Stimulated activated CD8-positive, alpha-beta memory T cell treated with anti-CD3 and anti-CD28 coated beads, Interleukin-15, amount 100 ng/mL, for 4 hours (primary cell): ENCODE measurements at regions not wholly inside any gene's neighbourhood (a gene's known extent, or its start where the extent isn't known, plus 50 kb on each side); places are given as distances from the start of the nearest gene placed in this dataset.
"Not testable (repeated sequence)": the region's sequence is repeated elsewhere in the genome, so short reads cannot be mapped to it uniquely, and the experiment has no call there.

Source experiments
- DNase-seq, 2 donors: peaks; one replicate each; pipeline ENCODE4 v3.0.0-alpha.2; 2020; ENCODE audit warnings: low read depth in 2 of 2

DNA sequence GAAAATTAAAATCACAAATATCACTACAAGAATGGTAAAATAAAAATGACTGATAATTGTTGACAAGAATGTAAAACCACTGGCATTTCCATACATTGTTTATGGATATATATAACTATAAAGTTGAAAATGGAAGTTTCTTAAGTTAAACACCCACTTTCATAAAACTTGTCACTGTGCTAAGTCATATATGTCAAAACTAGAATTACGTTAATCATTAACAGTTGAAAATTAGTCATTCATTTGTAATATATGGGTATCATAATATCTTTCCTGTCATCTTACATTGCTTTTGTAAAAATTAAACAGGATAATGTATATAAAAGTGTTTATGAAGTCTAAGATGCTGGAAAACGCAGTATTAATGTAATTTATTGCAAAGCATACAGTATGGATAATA is 1398.6 kb upstream of the ALCAM start:
- DNase-seq, result no peak

DNA sequence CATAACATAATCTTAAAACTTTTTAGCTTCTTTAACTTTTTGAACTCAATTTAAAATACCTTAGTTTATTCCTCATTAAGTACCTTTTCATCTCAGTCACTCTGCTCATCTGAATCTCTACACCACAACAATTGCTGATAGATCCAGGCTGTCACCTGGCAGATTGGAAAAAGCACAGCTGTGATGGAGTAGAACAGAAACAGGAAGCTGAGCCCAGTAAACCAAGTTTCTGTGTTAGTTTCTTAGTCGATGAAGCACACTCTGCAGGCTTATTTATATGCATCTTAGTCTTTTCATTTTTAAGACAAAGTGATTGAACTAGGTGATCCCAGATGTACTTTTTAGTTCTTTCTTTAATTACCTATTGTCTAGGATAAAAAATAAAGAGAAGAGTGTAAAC is 1398.0 kb upstream of the ALCAM start:
- no peak for DNase-seq

DNA sequence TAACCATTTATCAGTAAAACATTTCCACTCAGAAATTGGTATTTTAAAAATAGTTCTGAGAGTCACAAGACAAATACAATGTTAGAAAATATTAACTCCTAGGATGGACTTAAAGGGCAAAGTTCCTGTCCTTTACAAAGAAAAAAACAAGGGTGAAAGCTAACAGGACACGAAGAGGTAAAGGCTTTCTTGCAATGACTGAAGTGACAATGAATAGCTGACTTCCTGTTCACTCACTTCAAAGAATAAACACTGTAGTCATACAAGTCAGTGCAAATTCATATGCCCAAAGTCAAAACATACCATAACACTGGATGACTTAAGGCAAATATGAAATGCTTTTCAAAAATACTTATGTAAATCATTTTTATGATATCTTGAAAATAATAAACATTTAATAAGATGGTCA is 1389.8 kb upstream of the ALCAM start:
- DNase-seq, result no peak

DNA sequence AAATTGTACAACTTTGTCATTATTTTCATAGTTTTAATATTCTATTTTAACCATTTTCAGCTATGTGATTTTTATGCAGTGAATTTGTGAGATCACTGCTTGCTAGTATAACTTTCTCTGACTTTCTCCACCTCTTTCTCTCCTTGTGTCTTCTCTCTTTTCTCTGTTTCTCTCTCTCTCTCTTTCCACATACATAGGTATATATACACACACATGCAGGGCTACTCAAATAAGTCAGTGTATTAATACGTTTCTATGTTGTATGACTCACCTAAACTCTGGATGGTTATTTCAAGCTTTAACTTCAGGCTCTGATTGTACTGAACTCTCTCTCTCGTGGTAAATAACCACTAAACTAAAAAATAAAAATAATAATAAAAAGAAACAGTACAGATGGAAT is 1389.3 kb upstream of the ALCAM start:
- no peak for DNase-seq

DNA sequence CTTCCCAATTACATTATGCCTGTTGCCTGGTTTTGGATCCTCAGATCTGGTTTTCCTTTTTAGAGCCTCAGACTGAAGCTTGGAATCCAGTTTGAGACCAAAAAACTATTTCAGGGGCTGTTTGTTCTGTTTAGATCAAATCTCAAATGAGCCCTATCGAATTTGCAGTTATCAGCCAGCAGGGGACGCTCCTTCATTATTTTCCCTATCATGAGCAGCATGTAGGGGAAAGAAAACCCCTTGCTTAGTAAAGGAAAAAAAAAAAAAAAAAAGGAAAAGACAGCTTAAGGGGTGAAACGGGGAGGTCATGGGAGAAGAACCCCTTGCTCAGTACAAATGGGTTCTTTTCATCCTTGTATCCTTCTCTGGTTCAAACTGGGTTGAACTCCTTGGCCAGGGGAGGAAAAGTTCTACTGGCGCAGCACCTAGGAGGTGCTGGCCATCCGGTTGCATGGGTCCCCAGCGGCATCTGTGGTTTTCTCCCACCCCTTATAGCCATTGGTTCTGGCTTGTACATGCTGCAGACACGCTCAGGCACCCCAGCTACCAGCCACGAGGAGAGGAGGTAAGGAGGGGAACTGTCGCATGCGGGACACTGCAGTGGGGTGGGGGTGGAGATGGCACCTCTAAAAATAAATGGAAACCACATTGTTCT is 1375.1 kb upstream of the ALCAM start:
- DNase-seq, result no peak

DNA sequence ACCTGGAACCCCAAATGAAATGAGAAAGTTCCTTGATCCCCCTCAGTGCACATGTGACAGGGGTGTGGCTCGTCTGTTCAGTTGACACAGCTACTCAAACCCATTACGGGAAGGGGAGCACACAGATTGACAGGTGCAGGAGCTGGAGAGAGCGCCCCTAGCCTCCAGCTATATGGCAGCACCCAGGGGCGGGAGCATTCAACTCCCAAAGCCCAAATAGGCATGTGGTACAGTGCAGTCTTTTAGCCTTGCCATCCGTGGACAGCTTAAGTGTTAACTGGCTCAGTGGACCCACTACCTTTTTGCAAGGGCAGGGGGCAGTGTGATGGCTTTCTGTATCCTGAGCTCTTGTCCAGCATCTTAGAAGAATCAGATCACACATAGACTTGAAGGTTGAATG is 1374.2 kb upstream of the ALCAM start:
- no peak for DNase-seq

DNA sequence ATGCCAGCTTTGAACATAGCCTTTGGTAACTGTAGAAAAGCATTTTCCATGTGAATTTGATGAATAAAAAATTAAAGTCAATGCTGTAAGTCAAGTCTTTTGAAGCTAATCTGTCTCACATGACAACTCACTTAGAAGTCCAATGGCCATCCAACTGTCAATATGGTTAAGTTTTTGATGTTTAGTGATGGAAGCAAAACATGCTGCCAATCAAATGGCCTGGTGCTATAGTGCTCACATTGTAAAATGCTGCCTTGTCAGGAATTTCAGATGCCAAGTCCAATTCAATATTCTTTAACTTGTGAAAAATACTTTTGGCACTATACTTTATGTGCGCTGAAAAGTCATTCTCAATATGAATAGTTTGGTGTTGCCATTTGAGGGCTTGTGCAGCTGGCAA is 1361.8 kb upstream of the ALCAM start:
- DNase-seq, result no peak

DNA sequence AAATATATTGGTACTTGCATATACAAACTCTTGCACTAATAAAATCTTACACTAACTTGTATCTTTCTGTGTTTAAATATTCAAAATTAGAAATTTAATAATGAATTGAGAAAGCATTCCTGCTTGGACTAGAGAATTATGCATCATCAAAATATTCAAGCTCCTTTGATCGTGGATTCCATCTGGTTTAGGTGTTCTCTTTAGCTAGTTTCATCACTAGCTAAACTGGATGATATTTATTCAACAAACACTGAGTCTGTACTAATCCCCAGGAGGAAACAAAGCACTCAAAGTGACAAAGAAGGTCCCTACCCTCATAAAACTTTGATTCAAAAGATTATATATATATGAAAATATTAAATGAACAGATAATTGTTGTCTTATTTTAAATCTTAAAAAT is 1360.9 kb upstream of the ALCAM start:
- no peak for DNase-seq

DNA sequence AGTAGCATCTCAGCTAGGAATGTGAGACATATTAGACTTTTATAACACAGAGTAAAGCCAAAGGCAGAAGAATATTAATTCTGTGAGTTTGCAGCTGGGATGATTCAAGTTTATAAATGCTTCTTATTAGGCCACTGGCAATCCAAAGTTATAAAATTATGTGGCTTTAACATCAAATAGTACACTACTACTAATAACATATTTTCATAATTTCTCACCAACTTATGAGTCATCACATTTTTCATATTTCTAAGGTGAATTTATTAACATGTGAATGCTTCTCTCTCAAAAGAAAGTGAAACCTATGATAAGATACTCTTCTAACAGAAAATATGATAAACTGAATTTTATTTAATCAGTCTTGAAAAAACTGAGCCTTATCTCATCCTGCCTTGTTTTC is 1348.2 kb upstream of the ALCAM start:
- DNase-seq, result no peak

DNA sequence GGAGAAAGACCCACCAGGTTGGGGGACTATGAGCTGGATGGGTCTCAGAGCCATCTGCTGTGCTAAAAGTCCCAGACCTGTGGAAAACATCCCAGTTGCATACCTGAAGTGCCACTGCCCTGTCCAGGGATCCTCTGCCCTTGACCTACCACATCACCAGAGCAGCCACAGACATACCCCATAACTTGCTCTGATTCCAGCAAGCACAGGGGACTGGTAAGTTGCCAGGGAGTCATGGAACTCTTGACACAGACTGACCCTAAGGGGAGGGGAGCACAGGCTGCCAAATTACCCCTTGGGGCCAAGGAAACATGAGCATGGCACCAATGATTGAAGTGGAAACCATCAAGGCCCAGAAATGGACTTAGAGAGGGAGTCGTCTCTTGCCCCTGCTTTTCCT is 1335.1 kb upstream of the ALCAM start:
- no peak for DNase-seq

DNA sequence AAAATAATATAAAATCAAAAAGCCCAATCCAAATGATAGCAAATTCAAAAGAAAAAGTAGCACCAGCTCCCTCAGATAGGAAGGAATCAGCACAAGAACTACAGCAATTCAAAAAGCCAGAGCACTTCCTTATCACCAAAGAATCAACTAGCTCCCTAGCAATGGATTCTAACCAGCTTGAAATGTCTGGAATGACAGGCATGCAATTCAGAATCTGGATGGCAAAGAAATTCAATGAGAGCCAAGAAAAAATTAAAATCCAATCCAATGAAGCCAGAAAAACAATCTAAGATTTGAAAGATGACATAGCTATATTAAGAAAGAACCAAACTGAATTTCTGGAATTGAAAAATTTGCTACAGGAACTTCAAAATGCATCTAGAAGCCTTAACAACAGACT is 1334.4 kb upstream of the ALCAM start:
- no peak for DNase-seq

DNA sequence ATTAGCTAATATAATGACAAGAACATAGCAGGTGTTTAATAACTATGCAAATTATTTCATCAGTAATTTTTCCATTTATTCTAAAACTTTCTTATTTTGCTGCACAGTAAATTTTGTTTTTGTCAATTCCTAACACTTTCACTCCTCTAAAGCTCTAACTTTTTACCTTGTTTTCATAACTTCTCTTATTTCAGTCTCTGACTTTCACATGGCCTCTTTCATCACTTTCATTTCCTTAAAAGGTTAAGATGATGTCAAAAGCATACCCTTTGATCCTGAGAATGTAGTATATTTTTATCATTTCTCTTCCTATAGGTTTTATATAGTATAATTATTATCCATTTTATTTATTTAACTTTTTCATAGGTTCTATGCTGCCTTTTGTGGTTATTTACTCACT is 1325.8 kb upstream of the ALCAM start:
- DNase-seq, result no peak

DNA sequence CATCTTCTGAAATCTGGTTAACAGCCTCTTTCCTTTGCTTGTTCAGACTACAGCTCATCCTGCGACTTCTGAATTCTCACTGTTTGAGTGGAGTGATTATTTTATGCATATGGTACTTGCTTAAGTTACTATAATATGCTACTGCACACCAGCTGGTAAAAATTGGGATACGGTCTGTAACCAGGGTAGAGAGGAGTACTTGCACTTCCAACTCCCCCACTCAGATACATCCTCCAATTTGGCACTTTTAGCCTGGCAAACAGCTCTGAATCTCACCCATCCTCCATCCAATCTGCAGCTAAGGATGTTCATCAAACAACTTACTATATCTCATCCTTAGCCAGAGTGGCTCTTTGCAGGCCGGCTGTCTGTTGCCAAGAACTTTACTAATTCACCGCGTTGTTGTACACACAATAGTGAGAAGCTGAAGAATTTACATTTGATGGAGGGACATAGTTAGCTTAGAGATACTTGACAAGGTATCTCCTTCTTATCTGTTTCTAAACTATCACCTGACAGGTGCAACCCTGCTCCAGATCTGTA is 1323.6 kb upstream of the ALCAM start:
- DNase-seq, result not testable (repeated sequence)

DNA sequence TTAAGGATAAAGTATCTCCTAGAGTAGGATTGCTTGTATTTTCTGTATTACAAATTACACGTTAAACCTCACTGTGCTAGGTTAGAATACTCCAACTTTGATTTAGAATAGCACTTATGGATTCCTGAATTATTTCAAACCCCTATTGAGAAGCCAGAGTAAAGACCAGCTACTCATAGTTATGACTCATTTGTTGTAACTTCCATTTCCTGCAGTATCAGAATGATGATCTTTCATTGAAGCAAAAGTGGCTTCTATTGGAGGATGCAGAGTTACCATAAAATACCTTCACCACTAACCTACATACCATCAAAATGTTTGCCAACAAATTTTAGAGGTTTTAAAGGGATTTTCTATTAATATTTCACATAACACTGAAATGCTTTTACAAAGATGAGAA is 1322.7 kb upstream of the ALCAM start:
- DNase-seq, result no peak

DNA sequence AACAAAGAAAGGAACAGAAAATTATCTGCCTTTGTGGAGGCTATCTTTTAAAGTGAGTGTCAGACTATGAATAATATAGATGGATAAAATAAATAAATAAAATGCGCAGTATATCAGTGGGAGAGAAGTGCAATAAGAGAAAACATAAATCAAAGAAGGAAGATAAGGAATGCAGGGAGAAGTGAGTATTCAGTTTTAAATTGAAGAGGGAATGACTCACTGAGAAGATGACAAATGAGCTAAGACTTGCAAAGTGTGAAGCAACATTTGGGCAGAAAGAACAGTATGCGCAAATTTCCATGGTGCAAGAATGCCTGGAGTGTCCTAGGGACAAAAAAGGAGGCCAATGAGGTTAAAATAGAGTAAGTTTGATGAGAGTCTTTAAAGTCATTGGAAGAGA is 1300.1 kb upstream of the ALCAM start:
- no peak for DNase-seq

DNA sequence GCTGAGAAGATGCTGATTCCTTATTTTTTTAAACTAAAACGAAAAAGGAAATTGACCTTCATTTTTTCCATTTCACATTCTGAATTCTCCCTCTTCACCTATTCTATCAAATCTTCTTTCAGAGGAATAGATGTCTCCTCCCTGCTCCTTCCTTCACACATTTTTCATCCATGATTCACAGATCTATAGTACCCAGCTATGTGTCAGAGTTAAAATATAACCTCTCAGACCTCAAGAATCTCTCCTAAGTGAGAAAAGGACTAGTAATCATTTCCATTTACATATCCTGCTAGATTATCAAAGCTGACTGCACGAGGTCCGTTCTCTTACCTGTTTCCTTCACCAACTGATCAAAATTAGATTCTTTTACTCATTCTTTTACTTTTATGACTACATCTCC is 1297.6 kb upstream of the ALCAM start:
- no peak for DNase-seq

DNA sequence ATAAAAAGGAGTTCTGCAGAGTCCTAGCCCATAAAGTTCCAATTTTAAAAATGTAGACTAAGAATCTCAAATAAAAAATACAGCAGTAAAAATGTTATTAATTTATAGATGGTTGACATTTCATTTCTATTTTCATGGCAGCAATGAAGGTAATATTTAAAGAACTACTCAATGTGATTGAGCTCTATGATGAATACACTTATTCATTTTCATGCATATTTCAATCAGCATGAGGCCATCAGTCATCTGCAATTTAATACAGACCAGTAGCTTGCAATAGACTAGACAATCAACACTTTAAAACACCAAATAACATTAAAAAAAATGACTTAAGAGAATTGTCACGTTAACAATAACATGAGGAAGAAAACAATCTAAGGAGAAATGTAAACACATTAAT is 1295.8 kb upstream of the ALCAM start:
- DNase-seq, result no peak

DNA sequence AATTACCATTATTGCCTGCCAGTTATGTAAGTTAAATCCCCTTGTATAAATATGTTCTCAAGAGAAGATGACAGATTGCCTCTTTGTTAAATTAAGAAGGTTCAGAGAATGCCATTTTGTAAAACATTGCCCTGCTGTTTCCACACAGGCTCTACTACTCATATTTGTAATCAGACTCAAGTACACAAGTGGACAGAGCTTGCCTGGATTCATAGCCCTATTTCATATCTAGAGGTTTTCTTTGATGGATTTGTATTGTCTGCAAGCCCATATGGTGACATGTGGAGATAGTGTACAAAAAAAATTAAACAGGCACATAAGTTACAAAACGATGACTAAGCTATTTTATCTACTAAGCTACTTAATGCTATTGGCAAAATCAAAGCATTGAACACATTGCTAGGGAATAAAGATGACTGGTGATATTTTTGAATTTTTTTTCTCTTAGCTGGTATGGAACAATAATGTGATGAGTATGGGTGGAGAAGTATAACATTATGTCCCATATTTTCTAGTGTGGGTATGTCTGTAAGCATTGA is 1286.6 kb upstream of the ALCAM start:
- DNase-seq, result no peak

DNA sequence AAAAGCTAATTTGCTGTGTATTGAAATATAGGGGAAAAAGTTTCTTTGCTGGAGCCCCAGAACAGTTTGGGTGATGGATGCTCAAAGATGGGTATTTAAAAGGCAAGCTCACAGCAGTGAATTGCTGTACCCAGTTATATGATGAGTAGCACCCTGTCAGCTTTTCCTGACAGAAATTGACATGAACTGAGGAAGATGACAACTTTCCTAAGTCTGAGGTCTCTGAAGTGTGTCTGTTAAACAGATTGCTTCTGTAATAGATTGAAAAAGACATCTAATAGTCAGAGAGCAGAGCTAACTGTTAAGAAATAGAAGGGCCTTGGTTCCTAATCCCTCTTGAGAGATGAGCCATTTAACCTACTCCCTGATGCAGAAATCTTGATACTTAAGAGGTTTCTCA is 1278.0 kb upstream of the ALCAM start:
- no peak for DNase-seq

DNA sequence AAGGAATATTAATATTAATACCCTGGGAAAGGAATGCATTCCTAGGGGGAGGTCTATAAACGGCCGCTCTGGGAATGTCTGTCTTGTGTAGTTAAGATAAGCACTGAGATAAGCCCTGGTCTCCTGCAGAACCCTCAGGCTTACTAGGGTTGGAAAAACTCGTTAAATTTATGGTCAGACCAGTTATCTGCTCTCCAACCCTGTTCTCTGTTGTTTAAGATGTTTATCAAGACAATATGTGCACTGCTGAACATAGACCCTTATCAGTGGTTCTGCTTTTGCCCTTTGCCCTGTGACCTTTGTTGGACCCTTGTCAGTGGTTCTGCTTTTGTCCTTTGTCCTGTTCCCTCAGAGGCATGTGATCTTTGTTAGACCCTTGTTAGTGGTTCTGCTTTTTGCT is 1276.7 kb upstream of the ALCAM start:
- not testable (repeated sequence) for DNase-seq

DNA sequence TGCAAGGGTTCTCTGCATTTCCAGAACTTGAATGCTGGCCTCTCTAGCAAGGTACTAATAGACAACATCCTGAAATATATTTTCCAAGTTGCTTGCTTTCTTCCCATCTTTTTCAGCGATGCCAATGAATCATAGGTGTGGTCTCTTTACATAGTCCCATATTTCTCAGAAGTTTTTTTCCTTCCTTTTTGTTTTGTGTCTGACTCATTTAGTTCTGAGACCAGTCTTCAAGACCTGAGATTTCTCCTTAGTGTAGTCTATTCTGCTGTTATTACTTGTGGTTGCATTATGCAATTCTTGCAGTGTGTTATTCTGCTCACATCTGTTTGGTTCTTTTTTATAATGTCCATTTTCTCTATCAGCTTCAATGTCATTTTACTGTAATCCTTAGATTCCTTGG is 1265.0 kb upstream of the ALCAM start:
- DNase-seq, result no peak

DNA sequence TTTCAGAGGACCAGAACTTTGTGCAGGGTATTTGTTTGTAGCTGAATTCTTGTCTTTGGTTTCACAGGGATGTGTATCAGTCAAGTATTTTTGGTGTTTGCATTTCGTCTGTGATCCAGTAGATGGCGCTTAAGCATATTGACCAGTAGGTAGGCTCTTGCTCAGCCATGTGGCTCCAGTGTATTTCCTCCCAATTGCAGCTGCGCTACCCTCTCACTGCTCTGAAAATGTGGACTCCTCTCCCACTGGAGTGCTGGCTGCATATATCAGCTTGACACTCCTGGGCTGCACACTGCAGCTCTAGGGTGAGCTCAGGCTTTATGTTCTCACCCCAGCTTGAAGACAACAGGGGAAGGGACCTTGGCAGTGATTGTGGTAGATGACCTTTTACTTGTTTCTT is 1264.3 kb upstream of the ALCAM start:
- DNase-seq, result no peak

DNA sequence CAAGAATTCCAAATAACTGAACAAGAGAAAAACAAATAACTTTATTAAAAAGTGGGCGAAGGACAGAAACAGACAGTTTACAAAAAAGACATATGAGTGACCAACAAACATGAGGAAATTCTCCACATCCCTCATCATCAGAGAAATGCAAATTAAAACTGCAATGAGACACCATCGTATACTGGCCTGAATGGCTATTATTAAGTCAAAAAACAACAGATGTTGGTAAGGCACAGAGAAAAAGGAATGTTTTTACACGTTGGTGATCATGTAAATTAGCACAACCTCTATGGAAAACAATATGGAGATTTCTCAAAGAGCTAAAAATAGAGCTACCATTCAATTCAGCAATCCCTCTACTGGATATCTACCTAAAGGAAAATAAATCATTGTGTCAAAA is 1260.4 kb upstream of the ALCAM start:
- no peak for DNase-seq

DNA sequence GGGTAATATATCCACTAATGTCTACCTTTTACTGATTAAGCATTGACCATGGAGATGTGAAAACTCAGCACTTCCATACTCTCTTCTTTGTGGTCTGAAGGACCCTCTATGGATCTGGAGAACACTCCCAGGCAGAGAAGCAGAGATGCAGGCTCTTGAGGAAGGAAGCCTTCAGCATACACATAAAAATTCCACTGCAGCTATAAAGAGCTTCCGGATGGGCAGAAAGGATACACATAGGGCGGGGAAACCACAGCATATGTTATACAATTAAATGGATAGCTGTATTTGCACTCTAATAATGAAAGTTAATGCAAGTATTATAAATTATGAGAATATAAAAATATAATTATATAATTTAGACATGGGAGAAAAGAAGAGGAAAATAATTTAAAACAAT is 1258.2 kb upstream of the ALCAM start:
- DNase-seq, result no peak
